Keratinocyte (primary cell): ENCODE measurements at regions not wholly inside any gene's neighbourhood (a gene's known extent, or its start where the extent isn't known, plus 50 kb on each side); places are given as distances from the start of the nearest gene placed in this dataset.

ENCODE experiments used
- DNase-seq: peaks from one replicate; pipeline ENCODE4 v3.0.0-alpha.2; 2011; ENCODE audit warnings: low read depth, missing footprints, low spot score
- FAIRE-seq: peaks from 2 replicates; lab custom pipeline; 2011; peaks lifted over from hg19 to GRCh38; lab: Jason Lieb, UNC
- H2AFZ ChIP-seq: 2 replicates; pipeline ENCODE4 v1.6.0; 2012; ENCODE audit warnings: low read length, control low read depth, inconsistent platforms; ENCODE audit not compliant: control insufficient read depth
- H3K27ac ChIP-seq: 2 replicates; pipeline ENCODE4 v1.5.1; 2011; ENCODE audit warnings: low read length; ENCODE audit not compliant: control insufficient read depth, insufficient read depth
- H3K27me3 ChIP-seq: 3 replicates; pipeline ENCODE4 v1.6.0; 2011; ENCODE audit warnings: low read length; ENCODE audit not compliant: control insufficient read depth, insufficient read depth; ENCODE audit errors: extremely low read depth
- H3K36me3 ChIP-seq, 2 experiments: 2 replicates in 1 of 2; 3 replicates in 1 of 2; pipeline ENCODE4 v1.5.1; 2011; ENCODE audit warnings: low read length in 2 of 2, mild to moderate bottlenecking in 1 of 2; ENCODE audit not compliant: control insufficient read depth in 2 of 2, insufficient read depth in 2 of 2; ENCODE audit errors: extremely low read depth in 1 of 2
- H3K4me1 ChIP-seq: 3 replicates; pipeline ENCODE4 v1.5.1; 2011; ENCODE audit warnings: low read length; ENCODE audit not compliant: control insufficient read depth, insufficient read depth; ENCODE audit errors: extremely low read depth
- H3K4me2 ChIP-seq: 3 replicates; pipeline ENCODE4 v1.6.0; 2011; ENCODE audit warnings: low read depth, low read length; ENCODE audit not compliant: control insufficient read depth, insufficient read depth; ENCODE audit errors: extremely low read depth
- H3K4me3 ChIP-seq, 3 experiments: fragments of 200-600 bp in 1 of 3; sonication (generic) in 1 of 3; 2 replicates in 2 of 3; 3 replicates in 1 of 3; pipeline ENCODE4 v1.5.1; 2011 to 2016; ENCODE audit warnings: low read length in 3 of 3, mild to moderate bottlenecking in 3 of 3, control low read depth in 2 of 3, inconsistent platforms in 1 of 3, low read depth in 1 of 3, mixed read lengths in 1 of 3, mixed run types in 1 of 3, moderate library complexity in 1 of 3; ENCODE audit not compliant: control insufficient read depth in 2 of 3, insufficient read depth in 2 of 3; ENCODE audit errors: extremely low read depth in 1 of 3
- H3K79me2 ChIP-seq: 2 replicates; pipeline ENCODE4 v1.6.0; 2012; ENCODE audit warnings: low read length; ENCODE audit not compliant: control insufficient read depth, insufficient read depth
- H3K9ac ChIP-seq: 3 replicates; pipeline ENCODE4 v1.6.0; 2011; ENCODE audit warnings: low read length; ENCODE audit not compliant: control insufficient read depth, insufficient read depth; ENCODE audit errors: extremely low read depth
- H3K9me1 ChIP-seq: 3 replicates; pipeline ENCODE4 v1.6.0; 2011; ENCODE audit warnings: low read length; ENCODE audit not compliant: control insufficient read depth, insufficient read depth; ENCODE audit errors: extremely low read depth
- H3K9me3 ChIP-seq: 2 replicates; pipeline ENCODE4 v1.5.1; 2012; ENCODE audit warnings: low read depth, low read length; ENCODE audit not compliant: control insufficient read depth
- H4K20me1 ChIP-seq: 3 replicates; pipeline ENCODE4 v1.6.0; 2011; ENCODE audit warnings: low read length; ENCODE audit not compliant: control insufficient read depth, insufficient read depth; ENCODE audit errors: extremely low read depth
- CTCF ChIP-seq, 3 experiments: IDR thresholded peaks in 1 of 3; conservative IDR thresholded peaks in 1 of 3; optimal IDR thresholded peaks in 1 of 3; 2 replicates in 2 of 3; 3 replicates in 1 of 3; pipeline versions ENCODE3 to v1.5.1; 2011; ENCODE audit warnings: low read length in 3 of 3, mild to moderate bottlenecking in 3 of 3, moderate library complexity in 2 of 3, control low read depth in 1 of 3, inconsistent platforms in 1 of 3; ENCODE audit not compliant: insufficient read depth in 2 of 3; ENCODE audit errors: extremely low read depth in 1 of 3
- EZH2 ChIP-seq: IDR thresholded peaks from one replicate; pipeline ENCODE4 v1.6.1; 2012; ENCODE audit warnings: inconsistent platforms, mild to moderate bottlenecking, low read length, moderate library complexity
- dilution Hi-C: fragments of 300-500 bp; cut with MboI; formaldehyde crosslinking; loops from one replicate; pipeline ENCODE4 v1.7.0; 2020; ENCODE audit warnings: low sequenced_read_pairs; ENCODE audit not compliant: extremely low pct_ligation_motif_present

- Histone ChIP-seq H3K36me3 (no peaks in the 10 kb centered on the region), H3K9ac (no peak overlapping the region), H3K9me1 (no peaks in the 10 kb centered on the region), H3K27ac (no peak overlapping the region), H3K4me3 (no peak overlapping the region), H4K20me1 (no peaks in the 10 kb centered on the region), H3K4me1 (no peaks in the 10 kb centered on the region), H3K9me3 (no peaks in the 10 kb centered on the region), H2AFZ (no peak overlapping the region), H3K27me3 (no peaks in the 10 kb centered on the region), H3K79me2 (no peaks in the 10 kb centered on the region), H3K4me2 (no peak overlapping the region)
- dilution Hi-C loops, result no loop called here
- no peak for TF ChIP-seq CTCF (optimal IDR thresholded peaks at IDR 0.05 in 1 of 3, IDR thresholded peaks at IDR 0.05 in 1 of 3, conservative IDR thresholded peaks at IDR 0.05 in 1 of 3; ENCODE audit: extremely low read depth in 1 of 3, insufficient read depth in 2 of 3, low read length in 3 of 3)
- no peak for TF ChIP-seq EZH2
- FAIRE-seq, result no peak
- no peak for DNase-seq
Measured at GRCh38 chr1:185541871-185542301, 192.3 kb upstream of the HMCN1 start.

GRCh38 chr1:185540295-185540694 is 193.9 kb upstream of the HMCN1 start:
- no peaks in the 10 kb centered on the region for H3K9me3 ChIP-seq
- no peaks in the 10 kb centered on the region for H3K36me3 ChIP-seq
- no peaks in the 10 kb centered on the region for H3K4me1 ChIP-seq
- FAIRE-seq, result no peak
- no peaks in the 10 kb centered on the region for H3K9me1 ChIP-seq
- H3K9ac ChIP-seq, result no peak overlapping the region
- H3K4me3 ChIP-seq, result no peak overlapping the region
- TF ChIP-seq CTCF (optimal IDR thresholded peaks at IDR 0.05 in 1 of 3, IDR thresholded peaks at IDR 0.05 in 1 of 3, conservative IDR thresholded peaks at IDR 0.05 in 1 of 3; ENCODE audit: extremely low read depth in 1 of 3, insufficient read depth in 2 of 3, low read length in 3 of 3), result no peak
- no peaks in the 10 kb centered on the region for H4K20me1 ChIP-seq
- DNase-seq, result no peak
- H2AFZ ChIP-seq, result no peak overlapping the region
- dilution Hi-C loops, result no loop called here
- H3K27me3 ChIP-seq, result no peaks in the 10 kb centered on the region
- no peak overlapping the region for H3K4me2 ChIP-seq
- no peaks in the 10 kb centered on the region for H3K79me2 ChIP-seq
- no peak overlapping the region for H3K27ac ChIP-seq
